Astrocyte (in vitro differentiated cells and primary cell): ENCODE measurements at regions not wholly inside any gene's neighbourhood (a gene's known extent, or its start where the extent isn't known, plus 50 kb on each side); places are given as distances from the start of the nearest gene placed in this dataset.

Experiments used
- DNase-seq: peaks from one replicate; pipeline ENCODE4 v3.0.0-alpha.2; 2010; ENCODE audit warnings: low read depth
- FAIRE-seq: peaks from 2 replicates; lab custom pipeline; 2011; peaks lifted over from hg19 to GRCh38; lab: Jason Lieb, UNC
- H2AFZ ChIP-seq: 2 replicates; pipeline ENCODE4 v1.6.0; 2012; ENCODE audit warnings: low read depth, low read length, inconsistent platforms
- H3K27ac ChIP-seq: 2 replicates; pipeline ENCODE4 v1.5.1; 2011; ENCODE audit warnings: low read depth, low read length, inconsistent platforms
- H3K27me3 ChIP-seq: 2 replicates; pipeline ENCODE4 v1.6.0; 2011; ENCODE audit warnings: low read length, inconsistent platforms; ENCODE audit not compliant: insufficient read depth
- H3K36me3 ChIP-seq: 2 replicates; pipeline ENCODE4 v1.5.1; 2011; ENCODE audit warnings: low read length, inconsistent platforms; ENCODE audit not compliant: insufficient read depth
- H3K4me1 ChIP-seq: 2 replicates; pipeline ENCODE4 v1.5.1; 2011; ENCODE audit warnings: low read length, inconsistent platforms; ENCODE audit not compliant: insufficient read depth
- H3K4me2 ChIP-seq: 2 replicates; pipeline ENCODE4 v1.6.0; 2012; ENCODE audit warnings: low read length, inconsistent platforms
- H3K4me3 ChIP-seq: 2 replicates; pipeline ENCODE4 v1.5.1; 2011; ENCODE audit warnings: low read depth, mild to moderate bottlenecking, low read length, inconsistent platforms; ENCODE audit not compliant: insufficient read depth
- H3K79me2 ChIP-seq: 2 replicates; pipeline ENCODE4 v1.6.0; 2012; ENCODE audit warnings: mild to moderate bottlenecking, low read length, inconsistent platforms; ENCODE audit not compliant: insufficient read depth
- H3K9ac ChIP-seq: 2 replicates; pipeline ENCODE4 v1.6.0; 2012; ENCODE audit warnings: mild to moderate bottlenecking, low read length, inconsistent platforms
- H3K9me3 ChIP-seq: 2 replicates; pipeline ENCODE4 v1.5.1; 2012; ENCODE audit warnings: low read depth, mild to moderate bottlenecking, low read length, inconsistent platforms; ENCODE audit not compliant: insufficient read depth
- H4K20me1 ChIP-seq: 2 replicates; pipeline ENCODE4 v1.6.0; 2012; ENCODE audit warnings: low read length, inconsistent platforms; ENCODE audit not compliant: insufficient read depth
- H3K27ac Mint-ChIP-seq: one replicate; pipeline ENCODE4 v1.8.0; 2021; ENCODE audit warnings: mild to moderate bottlenecking, mixed read lengths; ENCODE audit not compliant: unreplicated experiment
- H3K27me3 Mint-ChIP-seq: one replicate; pipeline ENCODE4 v1.8.0; 2021; ENCODE audit warnings: low read depth, mixed read lengths; ENCODE audit not compliant: unreplicated experiment
- H3K36me3 Mint-ChIP-seq: one replicate; pipeline ENCODE4 v1.8.0; 2021; ENCODE audit warnings: low read depth, mixed read lengths; ENCODE audit not compliant: unreplicated experiment
- H3K4me1 Mint-ChIP-seq: one replicate; pipeline ENCODE4 v1.8.0; 2021; ENCODE audit warnings: low read depth, mixed read lengths; ENCODE audit not compliant: unreplicated experiment
- H3K4me3 Mint-ChIP-seq: one replicate; pipeline ENCODE4 v1.8.0; 2021; ENCODE audit warnings: mild to moderate bottlenecking, moderate library complexity, mixed read lengths; ENCODE audit not compliant: unreplicated experiment
- H3K9me3 Mint-ChIP-seq: one replicate; pipeline ENCODE4 v1.8.0; 2021; ENCODE audit warnings: mild to moderate bottlenecking, mixed read lengths; ENCODE audit not compliant: unreplicated experiment
- CTCF ChIP-seq: IDR thresholded peaks from 2 replicates; pipeline ENCODE4 v1.5.1; 2011; ENCODE audit warnings: low read depth, mild to moderate bottlenecking, inconsistent platforms, low read length, moderate library complexity; ENCODE audit not compliant: insufficient read depth
- EZH2 ChIP-seq: IDR thresholded peaks from 2 replicates; pipeline ENCODE4 v1.6.1; 2012; ENCODE audit warnings: mild to moderate bottlenecking, low read length, inconsistent platforms; ENCODE audit not compliant: insufficient read depth

GRCh38 chr3:24905266-24905665, 410.6 kb upstream of the THRB start:
- Histone ChIP-seq H3K4me2 (no peak overlapping the region), H3K4me1 (no peaks in the 10 kb centered on the region), H2AFZ (no peak overlapping the region), H3K9ac (no peak overlapping the region), H3K27me3 (no peaks in the 10 kb centered on the region), H4K20me1 (no peaks in the 10 kb centered on the region), H3K27ac (no peak overlapping the region), H3K79me2 (no peaks in the 10 kb centered on the region), H3K4me3 (no peak overlapping the region), H3K36me3 (no peaks in the 10 kb centered on the region), H3K9me3 (no peaks in the 10 kb centered on the region)
- DNase-seq: no peak
- no peak for FAIRE-seq
- no peak for TF ChIP-seq CTCF
- TF ChIP-seq EZH2: no peak
- no peak overlapping the region for H3K27ac Mint-ChIP-seq
- no peaks in the 10 kb centered on the region for H3K36me3 Mint-ChIP-seq
- H3K4me1 Mint-ChIP-seq: peaks cover 10% of the 10 kb centered on the region
- no peaks in the 10 kb centered on the region for H3K27me3 Mint-ChIP-seq
- H3K4me3 Mint-ChIP-seq: no peak overlapping the region
- H3K9me3 Mint-ChIP-seq: no peaks in the 10 kb centered on the region

- Mint-ChIP-seq H3K36me3 (no peaks in the 10 kb centered on the region), H3K4me1 (peaks cover 10% of the 10 kb centered on the region), H3K4me3 (no peak overlapping the region), H3K9me3 (no peaks in the 10 kb centered on the region), H3K27me3 (no peaks in the 10 kb centered on the region), H3K27ac (no peak overlapping the region)
- no peak for DNase-seq
- Histone ChIP-seq H3K4me2 (no peak overlapping the region), H3K36me3 (no peaks in the 10 kb centered on the region), H3K27ac (no peak overlapping the region), H3K79me2 (no peaks in the 10 kb centered on the region), H3K9me3 (no peaks in the 10 kb centered on the region), H3K27me3 (no peaks in the 10 kb centered on the region), H3K4me1 (no peaks in the 10 kb centered on the region), H3K4me3 (no peak overlapping the region), H3K9ac (no peak overlapping the region), H2AFZ (no peak overlapping the region), H4K20me1 (no peaks in the 10 kb centered on the region)
- FAIRE-seq: no peak
- TF ChIP-seq EZH2 (no peak), CTCF (no peak)
Measured at GRCh38 chr3:24907106-24907505, 412.5 kb upstream of the THRB start.

DNA sequence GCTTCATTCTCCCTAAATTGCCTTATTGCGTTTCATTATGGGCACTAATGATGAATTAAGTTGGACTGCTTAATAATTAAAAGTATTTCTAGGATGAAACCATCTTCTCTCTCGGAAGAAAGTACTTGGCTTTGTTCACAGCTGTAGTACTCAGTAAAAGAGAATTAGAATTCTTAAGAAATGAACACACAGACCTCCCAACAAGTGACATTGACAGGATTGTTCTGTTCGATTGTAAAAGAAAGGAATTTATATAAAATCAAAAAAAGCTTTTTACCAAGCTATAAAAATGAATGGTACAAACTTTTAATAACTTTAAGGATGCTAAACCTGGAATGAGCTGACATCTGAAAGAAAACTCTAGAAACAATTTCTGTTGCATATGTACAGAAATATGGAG, 416.4 kb upstream of the THRB start:
- Histone ChIP-seq H3K4me3 (no peak overlapping the region), H3K9me3 (no peaks in the 10 kb centered on the region), H3K27ac (no peak overlapping the region), H3K27me3 (no peaks in the 10 kb centered on the region), H3K4me2 (no peak overlapping the region), H2AFZ (no peak overlapping the region), H3K4me1 (no peaks in the 10 kb centered on the region), H4K20me1 (no peaks in the 10 kb centered on the region), H3K9ac (no peak overlapping the region), H3K79me2 (no peaks in the 10 kb centered on the region), H3K36me3 (no peaks in the 10 kb centered on the region)
- Mint-ChIP-seq H3K27ac (no peak overlapping the region), H3K27me3 (no peaks in the 10 kb centered on the region), H3K9me3 (no peaks in the 10 kb centered on the region), H3K4me3 (no peak overlapping the region), H3K36me3 (no peaks in the 10 kb centered on the region), H3K4me1 (peaks cover 10% of the 10 kb centered on the region)
- no peak for TF ChIP-seq CTCF
- TF ChIP-seq EZH2: no peak
- FAIRE-seq: no peak
- no peak for DNase-seq
